ENCODE measurements at regions not wholly inside any gene's neighbourhood (a gene's known extent, or its start where the extent isn't known, plus 50 kb on each side); places are given as distances from the start of the nearest gene placed in this dataset.

GRCh38 chr13:111855786-111856185, 211.2 kb upstream of the SOX1 start:
- Histone ChIP-seq H3K27ac (no peak overlapping the region), H3K4me3 (ENCODE audit: low read depth, low read length) (no peak overlapping the region), H3K27me3 (replicated peaks) (no peaks in the 10 kb centered on the region), H3K36me3 (replicated peaks) (no peaks in the 10 kb centered on the region)
- in situ Hi-C loops (cut with HindIII; ENCODE audit: low pct_ligation_motif_present, low sequenced_read_pairs), result no loop called here
- DNase-seq, result no peak
- TF ChIP-seq, protein P1, sequence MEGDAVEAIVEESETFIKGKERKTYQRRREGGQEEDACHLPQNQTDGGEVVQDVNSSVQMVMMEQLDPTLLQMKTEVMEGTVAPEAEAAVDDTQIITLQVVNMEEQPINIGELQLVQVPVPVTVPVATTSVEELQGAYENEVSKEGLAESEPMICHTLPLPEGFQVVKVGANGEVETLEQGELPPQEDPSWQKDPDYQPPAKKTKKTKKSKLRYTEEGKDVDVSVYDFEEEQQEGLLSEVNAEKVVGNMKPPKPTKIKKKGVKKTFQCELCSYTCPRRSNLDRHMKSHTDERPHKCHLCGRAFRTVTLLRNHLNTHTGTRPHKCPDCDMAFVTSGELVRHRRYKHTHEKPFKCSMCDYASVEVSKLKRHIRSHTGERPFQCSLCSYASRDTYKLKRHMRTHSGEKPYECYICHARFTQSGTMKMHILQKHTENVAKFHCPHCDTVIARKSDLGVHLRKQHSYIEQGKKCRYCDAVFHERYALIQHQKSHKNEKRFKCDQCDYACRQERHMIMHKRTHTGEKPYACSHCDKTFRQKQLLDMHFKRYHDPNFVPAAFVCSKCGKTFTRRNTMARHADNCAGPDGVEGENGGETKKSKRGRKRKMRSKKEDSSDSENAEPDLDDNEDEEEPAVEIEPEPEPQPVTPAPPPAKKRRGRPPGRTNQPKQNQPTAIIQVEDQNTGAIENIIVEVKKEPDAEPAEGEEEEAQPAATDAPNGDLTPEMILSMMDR (IDR thresholded peaks at IDR 0.05; ENCODE audit: low read depth, low read length, missing control alignments), result no peak

- no peak for DNase-seq
- H3K27me3 ChIP-seq (replicated peaks), result no peaks in the 10 kb centered on the region
- in situ Hi-C loops (cut with HindIII; ENCODE audit: low pct_ligation_motif_present, low sequenced_read_pairs), result no loop called here
- H3K36me3 ChIP-seq (replicated peaks), result no peaks in the 10 kb centered on the region
- H3K4me3 ChIP-seq (ENCODE audit: low read depth, low read length), result no peak overlapping the region
- TF ChIP-seq, protein P1 (IDR thresholded peaks at IDR 0.05; ENCODE audit: low read depth, low read length, missing control alignments), result no peak
- no peak overlapping the region for H3K27ac ChIP-seq
These were observed 210.4 kb upstream of the SOX1 start for GRCh38 chr13:111856571-111856970.

DNA sequence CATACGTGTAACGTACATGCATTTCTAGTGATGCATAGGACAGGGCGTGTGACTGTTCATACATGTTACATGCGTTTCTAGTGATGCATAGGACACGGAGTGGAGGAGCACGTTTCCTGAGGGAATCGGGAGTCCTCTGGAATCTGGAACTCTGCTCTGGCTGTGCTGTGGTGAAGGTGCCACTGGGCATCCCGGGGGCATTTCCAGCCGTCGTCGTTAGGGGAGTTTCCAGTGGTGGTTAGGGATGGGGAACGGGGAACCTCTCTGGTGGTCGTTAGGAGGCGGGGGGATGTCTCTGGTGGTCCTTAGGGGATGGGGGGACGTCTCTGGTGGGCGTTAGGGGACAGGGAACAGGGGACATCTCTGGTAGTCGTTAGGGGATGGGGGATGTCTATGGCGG, 209.6 kb upstream of the SOX1 start:
- Histone ChIP-seq H3K27ac (no peak overlapping the region), H3K36me3 (replicated peaks) (no peaks in the 10 kb centered on the region), H3K4me3 (ENCODE audit: low read depth, low read length) (no peak overlapping the region), H3K27me3 (replicated peaks) (no peaks in the 10 kb centered on the region)
- no peak for DNase-seq
- TF ChIP-seq, protein P1 (IDR thresholded peaks at IDR 0.05; ENCODE audit: low read depth, low read length, missing control alignments), result no peak
- in situ Hi-C loops (cut with HindIII; ENCODE audit: low pct_ligation_motif_present, low sequenced_read_pairs), result no loop called here

- in situ Hi-C loops (cut with HindIII; ENCODE audit: low pct_ligation_motif_present, low sequenced_read_pairs), result no loop called here
- DNase-seq, result no peak
- H3K27ac ChIP-seq, result no peak overlapping the region
- H3K4me3 ChIP-seq (ENCODE audit: low read depth, low read length), result no peak overlapping the region
- H3K27me3 ChIP-seq (replicated peaks), result no peaks in the 10 kb centered on the region
- TF ChIP-seq, protein P1 (IDR thresholded peaks at IDR 0.05; ENCODE audit: low read depth, low read length, missing control alignments), result no peak
- H3K36me3 ChIP-seq (replicated peaks), result no peaks in the 10 kb centered on the region
These were observed 208.9 kb upstream of the SOX1 start for GRCh38 chr13:111857846-111858560.

- H3K36me3 ChIP-seq (replicated peaks), result no peaks in the 10 kb centered on the region
- TF ChIP-seq, protein P1 (IDR thresholded peaks at IDR 0.05; ENCODE audit: low read depth, low read length, missing control alignments), result no peak
These were observed 208.4 kb upstream of the SOX1 start for GRCh38 chr13:111858571-111858970.

More at GRCh38 chr13:111858571-111858970, 208.4 kb upstream of the SOX1 start:
- in situ Hi-C loops (cut with HindIII; ENCODE audit: low pct_ligation_motif_present, low sequenced_read_pairs), result no loop called here
- no peak for DNase-seq
- no peak overlapping the region for H3K27ac ChIP-seq
- no peak overlapping the region for H3K4me3 ChIP-seq (ENCODE audit: low read depth, low read length)
- H3K27me3 ChIP-seq (replicated peaks), result no peaks in the 10 kb centered on the region
